Gastroesophageal sphincter (tissue), 3 donors: ENCODE measurements at regions not wholly inside any gene's neighbourhood (a gene's known extent, or its start where the extent isn't known, plus 50 kb on each side); places are given as distances from the start of the nearest gene placed in this dataset.

Source experiments
- EP300 ChIP-seq: sonication (generic); formaldehyde crosslinking; IDR thresholded peaks from one replicate; pipeline ENCODE4 v1.6.1; 2017; ENCODE audit warnings: antibody characterized with exemption, mild to moderate bottlenecking
- POLR2AphosphoS5 ChIP-seq: sonication (generic); formaldehyde crosslinking; IDR thresholded peaks from one replicate; pipeline ENCODE4 v1.6.1; 2017; ENCODE audit warnings: antibody characterized with exemption
- TF ChIP-seq, protein P1 (sequence below), 4 experiments: fragments of 200-600 bp in 2 of 4; fragments of 450-650 bp in 2 of 4; sonication (generic) in 1 of 4; IDR thresholded peaks; one replicate each; pipeline ENCODE4 v1.5.1; 2017 to 2019; ENCODE audit warnings: antibody characterized with exemption in 4 of 4, mild to moderate bottlenecking in 2 of 4, moderate library complexity in 2 of 4

GRCh38 chr15:94107652-94108051, 123.7 kb upstream of the MCTP2 start:
- TF ChIP-seq, protein P1, sequence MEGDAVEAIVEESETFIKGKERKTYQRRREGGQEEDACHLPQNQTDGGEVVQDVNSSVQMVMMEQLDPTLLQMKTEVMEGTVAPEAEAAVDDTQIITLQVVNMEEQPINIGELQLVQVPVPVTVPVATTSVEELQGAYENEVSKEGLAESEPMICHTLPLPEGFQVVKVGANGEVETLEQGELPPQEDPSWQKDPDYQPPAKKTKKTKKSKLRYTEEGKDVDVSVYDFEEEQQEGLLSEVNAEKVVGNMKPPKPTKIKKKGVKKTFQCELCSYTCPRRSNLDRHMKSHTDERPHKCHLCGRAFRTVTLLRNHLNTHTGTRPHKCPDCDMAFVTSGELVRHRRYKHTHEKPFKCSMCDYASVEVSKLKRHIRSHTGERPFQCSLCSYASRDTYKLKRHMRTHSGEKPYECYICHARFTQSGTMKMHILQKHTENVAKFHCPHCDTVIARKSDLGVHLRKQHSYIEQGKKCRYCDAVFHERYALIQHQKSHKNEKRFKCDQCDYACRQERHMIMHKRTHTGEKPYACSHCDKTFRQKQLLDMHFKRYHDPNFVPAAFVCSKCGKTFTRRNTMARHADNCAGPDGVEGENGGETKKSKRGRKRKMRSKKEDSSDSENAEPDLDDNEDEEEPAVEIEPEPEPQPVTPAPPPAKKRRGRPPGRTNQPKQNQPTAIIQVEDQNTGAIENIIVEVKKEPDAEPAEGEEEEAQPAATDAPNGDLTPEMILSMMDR (IDR thresholded peaks at IDR 0.05), result no peak
- TF ChIP-seq POLR2AphosphoS5, result no peak
- no peak for TF ChIP-seq EP300
